ENCODE measurements at regions not wholly inside any gene's neighbourhood (a gene's known extent, or its start where the extent isn't known, plus 50 kb on each side); places are given as distances from the start of the nearest gene placed in this dataset.
"Not testable (repeated sequence)": the region's sequence is repeated elsewhere in the genome, so short reads cannot be mapped to it uniquely, and the experiment has no call there.

DNA sequence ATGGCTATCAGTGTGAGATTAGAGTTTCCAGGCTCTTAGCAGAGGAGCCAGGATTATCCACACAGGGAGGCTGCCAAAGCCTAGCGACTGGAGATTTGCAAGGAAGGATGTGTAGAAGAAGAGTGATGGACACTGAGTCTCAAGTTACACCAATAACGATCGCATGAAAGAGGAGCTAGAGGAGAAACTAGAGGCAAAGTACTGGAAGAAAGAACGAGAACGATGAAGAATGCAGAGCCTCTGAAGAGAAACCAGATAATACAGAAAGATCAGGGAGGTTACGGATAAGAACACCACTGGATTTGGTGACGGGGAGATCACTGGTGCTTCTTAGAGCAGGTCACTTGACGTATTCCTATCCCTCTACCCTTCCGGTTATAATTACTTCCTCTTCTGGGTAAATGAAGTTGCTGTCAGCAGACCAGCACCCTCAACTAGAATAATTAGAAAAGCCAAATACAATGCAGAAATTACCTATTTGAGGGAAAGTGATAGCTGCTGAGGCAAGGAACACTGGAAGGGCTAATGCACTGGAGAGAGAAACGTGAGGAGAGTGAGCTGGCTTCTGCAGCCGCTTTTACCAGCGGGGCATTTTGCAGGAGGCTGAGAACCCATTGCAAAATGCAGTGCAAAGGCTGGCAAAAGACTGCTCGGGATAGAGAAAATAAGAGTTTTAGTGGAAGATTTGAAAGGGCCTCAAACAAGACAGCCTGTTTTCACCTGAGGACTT lies 93.1 kb upstream of the HIF1A start:
- DNase-seq: peak; percentile 67

DNA sequence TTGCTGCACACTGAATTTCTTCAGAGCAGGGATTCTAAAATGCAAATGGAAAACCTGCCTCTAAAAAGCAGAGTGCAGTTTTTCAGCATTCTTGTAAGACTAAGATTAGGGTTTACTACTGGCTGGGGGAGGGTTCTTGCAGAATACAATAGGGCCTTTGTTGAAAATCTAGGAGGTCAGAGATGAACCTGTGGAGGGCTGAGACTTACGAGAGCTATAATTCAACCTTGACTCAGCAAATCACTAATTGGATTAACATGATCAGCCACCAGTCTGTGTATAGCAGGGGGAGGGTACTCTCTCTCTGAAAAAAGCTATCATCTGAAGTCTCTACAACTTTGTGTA lies 92.6 kb upstream of the HIF1A start:
- no peak for DNase-seq

DNA sequence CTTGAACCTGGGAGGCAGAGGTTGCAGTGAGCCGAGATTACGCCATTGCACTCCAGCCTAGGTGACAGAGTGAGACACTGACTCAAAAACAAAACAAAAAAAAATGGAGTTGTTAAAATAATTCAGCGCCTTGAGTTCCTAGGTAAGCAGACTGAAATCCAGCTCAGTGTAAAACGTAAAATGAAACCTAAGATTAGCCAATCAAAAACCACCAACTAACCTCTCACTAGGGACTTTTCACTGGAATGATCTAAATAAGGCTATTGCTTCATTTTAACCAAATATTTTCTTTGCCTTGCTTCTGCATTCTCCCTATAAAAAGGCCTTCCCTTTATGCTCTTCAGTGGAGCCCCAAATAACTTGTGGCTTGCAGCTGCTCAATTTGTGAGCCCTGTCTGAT lies 91.6 kb upstream of the HIF1A start:
- peak; percentile 95 for DNase-seq

DNA sequence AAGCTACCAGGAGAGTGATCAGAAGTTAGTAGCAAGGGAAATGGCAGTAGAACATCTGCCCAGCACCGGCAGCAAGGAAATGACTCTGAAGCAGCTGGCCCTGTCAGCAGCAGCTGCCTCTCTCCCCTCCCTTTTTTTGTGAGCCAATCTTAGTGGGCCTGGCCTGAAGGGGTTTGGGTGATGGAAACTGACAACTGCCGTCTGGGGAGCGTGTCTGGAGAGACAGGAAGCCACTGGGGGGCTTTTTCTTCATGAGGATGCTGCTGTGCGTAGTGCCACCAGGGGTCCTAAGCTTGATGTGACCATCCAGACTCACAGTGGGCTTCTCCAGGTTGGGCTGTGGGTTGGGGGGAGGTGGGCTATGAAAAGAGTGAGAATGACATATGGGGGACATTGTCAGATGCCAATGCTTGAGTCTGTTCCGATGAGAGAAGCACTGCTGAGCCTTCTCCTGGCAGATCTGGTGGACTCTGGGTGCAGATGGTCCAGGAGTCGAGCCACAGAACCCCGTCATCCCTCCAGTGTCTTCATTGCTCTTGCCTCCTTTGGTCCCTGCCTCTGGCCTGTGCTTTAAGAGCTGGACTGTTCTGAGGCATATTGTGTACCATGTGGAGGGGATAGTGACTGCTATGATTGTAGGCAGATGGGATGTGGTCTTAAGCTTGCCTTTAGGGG lies 87.6 kb upstream of the HIF1A start:
- DNase-seq: no peak

DNA sequence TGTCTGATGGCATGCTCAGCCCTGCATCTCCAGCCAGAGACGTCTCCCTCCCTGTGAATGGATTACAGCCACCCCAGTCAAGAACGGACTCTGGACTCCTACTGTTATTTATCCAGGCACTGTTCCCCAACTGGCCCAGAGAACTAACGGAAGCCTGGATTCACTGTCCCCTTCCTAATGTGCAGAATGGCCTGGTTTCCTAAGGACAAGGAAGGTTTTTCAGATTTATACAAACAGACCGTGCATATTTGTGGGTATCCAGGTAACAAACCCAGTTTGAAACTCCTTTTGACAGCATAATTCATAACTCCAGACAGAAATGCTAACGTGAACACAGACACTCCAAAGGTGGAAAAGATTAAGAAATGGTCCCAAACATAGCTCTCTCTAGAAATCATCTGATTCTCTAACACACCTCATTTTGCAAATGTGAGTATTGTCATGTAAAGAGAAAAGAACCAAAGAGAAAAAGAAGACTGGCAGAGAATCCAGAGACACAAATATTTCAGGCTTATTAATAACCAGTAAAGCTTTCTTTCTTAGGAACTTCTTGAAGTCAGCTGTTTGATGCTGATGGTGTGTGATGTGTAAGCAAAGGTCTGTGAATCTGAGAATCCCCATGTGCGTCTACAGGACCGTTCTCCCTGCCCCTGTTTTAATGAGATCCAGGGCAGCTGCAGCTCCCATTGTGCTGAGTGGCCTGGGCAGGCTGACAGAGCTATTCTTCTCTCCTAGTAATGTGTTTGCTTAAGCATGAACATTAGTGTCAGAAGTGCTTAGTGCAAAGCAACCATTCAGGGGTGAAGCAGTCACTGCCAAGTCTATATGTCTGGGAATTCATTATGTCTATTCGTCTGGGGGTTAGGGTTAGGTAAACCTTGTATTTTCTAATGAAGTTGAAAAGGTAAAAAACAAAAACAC lies 86.8 kb upstream of the HIF1A start:
- DNase-seq: no peak

DNA sequence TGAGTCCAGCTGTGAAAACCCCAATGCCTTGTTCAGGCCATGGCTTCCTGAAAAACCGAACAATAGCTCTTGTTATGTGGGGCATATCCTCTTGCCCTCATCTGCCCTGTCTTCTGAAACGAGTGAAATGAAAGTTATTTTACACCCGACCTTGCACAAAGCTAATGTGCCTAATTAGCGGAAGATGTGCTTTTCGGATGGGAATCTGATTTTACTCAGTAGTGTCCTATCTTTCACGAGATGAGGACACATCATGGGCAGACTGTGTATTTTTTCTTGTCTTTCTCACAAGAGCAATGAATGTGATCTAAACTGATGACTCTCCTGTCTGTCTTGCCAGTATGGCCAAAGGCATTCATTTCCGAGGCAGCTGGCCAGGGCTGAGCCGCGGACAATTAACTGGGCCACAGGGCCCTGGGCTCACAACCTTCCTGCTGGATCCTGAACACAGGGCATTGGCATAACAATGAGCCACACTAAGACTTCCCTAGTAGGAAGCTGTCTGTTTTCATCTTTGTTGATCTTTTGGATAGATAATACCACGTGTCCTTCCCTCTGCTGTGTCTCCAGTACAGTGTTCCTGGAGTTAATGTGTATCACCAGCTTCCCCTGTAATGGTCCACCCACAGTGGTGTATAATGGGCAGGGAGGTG lies 86.0 kb upstream of the HIF1A start:
- no peak for DNase-seq

DNA sequence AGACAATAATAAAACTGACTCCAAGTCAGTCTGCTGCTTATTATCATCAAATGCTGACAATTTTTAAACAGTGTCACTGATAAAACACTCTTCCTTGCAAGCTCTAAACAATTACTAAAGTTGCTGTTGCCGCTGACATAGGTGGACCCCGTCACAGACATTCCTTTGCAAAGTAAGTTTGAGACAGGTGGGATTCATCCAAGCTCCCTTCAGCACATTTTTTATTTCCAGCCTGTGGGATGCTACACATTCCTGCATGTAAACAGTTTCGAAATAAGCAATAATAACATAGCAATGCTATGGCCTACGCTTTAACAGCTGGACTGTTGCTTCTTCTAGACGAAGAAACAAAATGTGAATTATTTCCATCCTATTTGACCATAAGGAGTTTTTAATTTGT lies 85.4 kb upstream of the HIF1A start:
- no peak for DNase-seq

DNA sequence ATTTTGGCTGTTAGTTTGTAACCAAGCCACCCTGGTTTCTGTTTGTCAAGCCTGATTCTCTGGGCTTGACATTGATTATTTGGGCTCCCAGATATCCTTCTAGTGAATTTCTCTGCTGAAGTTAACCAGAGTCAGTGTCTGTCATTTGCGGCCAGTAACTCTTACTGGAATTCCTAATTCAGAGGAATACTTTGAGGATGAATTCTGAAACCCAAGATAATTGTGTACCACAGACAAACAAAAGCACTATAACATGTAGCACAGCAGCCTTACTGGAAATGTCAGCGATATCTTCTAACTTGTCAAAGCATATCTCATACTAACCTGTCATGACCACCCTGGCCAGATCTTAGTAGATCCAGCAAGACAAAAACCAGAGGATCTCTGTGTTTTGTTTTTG lies 84.4 kb upstream of the HIF1A start:
- DNase-seq: no peak

DNA sequence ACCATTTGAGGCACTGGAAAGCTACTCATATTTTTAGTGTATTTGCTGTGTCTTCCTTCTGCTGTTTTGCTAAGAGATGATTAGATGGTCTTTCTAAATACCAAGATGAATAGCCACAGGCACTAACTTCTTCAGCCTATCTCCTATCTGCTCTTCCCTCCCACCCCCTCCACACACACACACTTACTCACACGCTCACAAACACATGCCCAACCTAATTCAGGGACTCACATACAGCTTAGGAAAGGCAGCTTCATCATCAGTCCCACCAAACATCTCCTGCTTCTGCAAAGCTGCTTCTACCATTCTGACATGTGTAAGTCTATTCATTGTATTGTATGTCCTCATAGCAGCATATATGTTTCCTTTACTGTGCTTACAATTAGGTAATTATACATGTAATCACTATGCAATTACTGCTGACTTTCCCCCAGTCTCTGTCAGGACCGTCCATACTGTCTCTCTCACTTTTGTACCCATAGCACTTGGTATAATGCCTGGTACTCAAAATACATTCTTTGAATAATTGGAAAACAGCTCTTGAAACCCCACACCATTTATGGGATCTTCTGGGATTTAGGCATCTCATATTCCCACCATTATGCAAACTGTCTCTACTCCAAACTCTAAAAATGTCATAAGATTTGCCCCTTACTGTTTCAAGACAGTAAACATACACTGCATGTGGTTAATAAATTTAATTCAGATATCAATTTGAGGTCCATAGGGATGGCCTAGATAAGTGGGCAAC lies 83.3 kb upstream of the HIF1A start:
- no peak for DNase-seq

DNA sequence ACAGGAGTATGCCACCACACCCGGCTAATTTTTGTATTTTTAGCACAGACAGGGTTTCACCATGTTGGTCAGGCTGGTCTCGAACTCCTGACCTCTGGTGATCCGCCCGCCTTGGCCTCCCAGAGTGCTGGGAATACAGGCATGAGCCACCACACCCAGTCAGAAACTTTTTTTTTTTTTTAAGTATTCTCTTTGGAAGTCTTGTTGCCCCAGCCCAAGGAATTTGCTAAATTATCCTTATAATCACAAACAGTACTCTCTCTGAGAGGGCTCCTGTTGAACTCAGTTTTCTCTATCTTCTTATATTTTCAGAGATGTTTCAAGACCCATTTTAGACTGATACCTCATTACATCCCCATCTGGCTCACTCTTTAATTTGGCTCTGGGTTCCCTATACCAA lies 82.3 kb upstream of the HIF1A start:
- not testable (repeated sequence) for DNase-seq

DNA sequence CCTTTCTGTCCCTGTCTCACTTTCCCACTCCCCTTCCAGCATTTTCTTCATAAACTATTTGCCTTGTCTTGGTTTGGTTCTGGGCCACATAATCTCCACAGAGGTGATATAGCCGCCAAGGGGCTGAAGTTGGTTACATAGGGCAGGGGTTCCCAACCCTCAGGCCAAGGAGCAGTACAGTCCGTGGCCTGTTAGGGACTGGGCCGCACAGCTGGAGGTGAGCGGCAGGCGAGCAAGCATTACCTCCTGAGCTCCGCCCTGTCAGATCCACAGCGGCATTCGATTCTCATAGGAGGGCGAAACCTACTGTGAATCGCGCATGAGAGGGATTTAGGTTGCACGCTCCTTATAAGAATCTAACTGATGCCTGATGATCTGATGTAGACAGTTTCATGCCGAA lies 80.6 kb upstream of the HIF1A start:
- DNase-seq: no peak

DNA sequence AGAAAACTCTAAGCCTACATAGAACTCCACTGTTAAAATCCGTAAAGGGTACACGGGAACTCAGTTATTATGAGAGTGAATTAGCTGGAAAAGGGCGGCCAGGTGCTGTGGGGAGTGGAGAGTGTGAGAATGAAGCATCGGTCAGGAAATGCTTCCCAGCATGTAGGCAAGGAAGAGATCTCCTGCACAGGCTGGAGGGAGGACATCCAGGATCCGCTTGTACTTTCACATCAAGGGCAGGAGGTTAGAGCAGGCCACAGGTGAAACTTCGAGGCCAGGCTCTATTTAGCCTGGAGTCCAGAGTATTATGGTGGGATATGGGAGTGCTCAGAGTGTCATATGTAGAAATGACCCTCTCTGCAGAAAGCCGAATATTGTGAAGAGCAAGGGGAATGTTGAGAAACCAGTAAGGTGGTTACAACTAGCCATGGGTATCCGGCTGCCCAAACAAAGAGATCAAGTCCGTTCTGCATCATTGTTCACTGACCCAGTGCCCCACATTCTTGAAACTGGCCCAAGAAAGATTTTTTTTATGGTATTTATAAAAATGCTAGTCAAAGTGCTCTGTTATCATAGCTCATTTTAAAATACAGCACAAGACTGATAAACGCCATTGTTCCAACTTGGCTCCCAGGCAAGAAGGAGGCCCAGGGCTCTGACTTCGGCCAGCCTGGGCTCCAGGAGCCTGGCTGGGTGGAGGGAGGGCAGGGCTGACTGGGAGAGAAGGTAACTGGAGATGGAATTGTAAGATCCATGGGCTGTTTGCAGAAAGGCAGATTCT lies 79.4 kb upstream of the HIF1A start:
- no peak for DNase-seq

DNA sequence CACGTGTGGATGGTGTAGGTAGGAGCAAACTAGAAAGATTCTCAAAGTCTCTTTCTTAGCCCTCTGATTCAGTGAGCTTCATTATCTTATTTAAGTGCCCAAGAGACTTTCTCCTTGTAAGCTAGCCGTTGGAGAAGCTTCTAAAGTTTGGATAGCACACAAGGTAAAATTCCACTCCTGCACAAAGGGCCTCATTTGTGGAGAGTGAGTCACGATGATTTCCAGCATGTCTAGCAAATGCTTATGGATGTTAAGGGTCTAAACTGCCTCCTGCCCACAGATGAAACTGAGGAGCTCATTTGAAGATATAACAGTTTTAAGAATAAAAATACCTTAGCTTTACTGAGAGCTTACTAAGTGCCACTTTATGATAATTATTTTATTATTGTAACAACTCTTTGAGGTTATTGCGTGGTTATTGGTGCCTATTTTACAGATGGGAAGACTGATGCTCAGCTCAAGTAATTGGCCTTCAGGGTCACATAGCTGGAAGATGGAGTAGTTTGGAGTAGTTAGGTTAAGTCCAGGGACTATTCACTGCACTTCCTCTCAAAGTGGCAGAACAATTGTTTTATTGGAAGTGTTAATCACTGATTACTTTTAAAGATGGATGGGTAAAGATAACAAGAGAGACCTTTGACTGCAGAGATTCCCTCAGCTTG lies 78.7 kb upstream of the HIF1A start:
- DNase-seq: no peak

DNA sequence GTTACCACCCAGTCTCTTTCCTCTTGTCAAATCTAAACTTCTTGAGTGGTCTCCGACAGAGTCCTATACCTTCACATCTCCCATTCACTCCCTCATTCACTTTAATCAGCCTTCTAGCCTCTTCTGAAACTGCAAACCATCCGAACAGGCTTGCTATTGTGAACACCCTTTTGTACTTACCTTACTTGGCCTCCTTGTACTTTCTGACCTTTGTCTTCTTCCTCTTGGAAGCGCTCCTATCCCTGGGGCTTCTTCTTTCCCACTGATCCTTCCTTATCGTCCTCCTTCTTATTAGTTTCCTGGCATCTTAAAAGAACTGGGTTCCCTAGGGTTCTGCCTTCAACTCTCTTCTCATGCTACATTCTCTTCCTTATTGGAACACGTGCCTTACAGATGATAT lies 76.9 kb upstream of the HIF1A start:
- DNase-seq: no peak

DNA sequence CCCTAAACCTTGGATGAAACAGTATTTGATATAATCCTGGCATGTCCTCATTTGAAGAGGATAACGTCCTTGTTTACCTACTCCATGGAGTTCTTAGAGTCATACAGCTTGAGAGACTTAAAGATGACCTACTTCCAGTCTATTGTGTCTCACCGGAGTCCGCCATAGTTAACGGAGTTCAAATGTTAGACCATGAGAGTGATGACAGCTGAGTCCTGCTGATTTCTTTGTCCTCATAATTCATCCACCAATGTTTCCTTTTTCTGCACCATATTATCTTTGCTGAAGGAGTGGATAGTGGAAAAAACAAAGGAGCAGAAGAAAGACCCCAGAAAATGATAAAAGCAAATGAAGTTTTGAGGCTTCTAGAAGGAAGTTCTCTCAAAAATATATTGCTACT lies 75.8 kb upstream of the HIF1A start:
- no peak for DNase-seq

DNA sequence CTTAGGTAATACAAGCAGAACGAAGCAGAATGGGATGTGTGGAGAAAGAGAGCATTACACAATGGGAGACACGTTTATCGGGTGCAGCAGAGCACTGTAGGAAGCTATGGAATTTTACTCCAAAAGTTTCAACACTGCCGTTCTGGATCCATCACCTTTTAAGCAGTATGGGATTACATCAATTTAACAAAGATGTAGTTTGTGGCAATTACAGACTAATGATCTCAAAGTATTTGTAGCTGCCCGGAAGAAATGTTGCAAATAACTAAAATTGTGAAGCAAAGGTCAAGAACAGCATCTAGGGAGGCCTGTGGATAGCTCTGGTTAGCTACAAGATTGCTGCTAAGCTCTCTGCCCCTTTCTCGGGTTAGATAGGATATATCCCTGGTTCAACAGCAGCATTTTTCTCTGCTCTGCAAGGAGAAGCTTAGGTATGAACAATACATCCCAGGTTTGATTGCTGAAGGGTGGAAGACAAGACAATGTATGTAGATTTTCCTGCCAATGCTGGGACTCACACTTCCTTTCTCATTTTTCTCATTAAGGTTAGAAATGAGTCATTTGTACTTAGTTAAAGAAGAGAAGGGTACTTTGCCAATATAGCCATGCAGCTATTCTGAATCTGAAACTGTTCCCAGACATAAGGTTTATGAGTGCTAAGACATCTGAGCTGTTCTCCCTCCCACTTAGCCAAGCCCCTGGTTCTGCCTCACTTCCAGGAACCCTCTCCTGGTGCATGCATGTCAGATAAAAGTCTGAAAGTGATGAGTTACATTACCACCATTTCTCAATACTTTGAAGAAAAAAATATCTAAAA lies 75.0 kb upstream of the HIF1A start:
- DNase-seq: peak; percentile 91

DNA sequence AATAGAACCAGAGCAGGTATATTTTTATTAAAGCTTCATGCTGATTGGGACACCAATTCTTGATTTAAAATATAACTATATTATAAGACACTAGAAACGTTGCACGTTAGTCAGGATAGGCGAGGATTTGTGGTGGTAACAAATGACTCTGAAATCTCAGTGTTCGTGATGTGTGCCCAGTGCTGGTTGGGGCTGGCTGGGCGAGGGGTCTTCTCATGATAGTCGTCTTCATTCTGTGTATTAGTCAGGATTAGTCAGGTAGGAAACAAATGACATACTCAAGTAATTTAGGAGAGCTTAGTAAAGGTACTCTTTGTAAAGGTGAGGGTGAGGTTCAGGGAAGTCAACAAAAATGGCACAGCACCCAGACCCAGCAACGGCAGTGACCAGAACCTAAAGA lies 73.9 kb upstream of the HIF1A start:
- no peak for DNase-seq

DNA sequence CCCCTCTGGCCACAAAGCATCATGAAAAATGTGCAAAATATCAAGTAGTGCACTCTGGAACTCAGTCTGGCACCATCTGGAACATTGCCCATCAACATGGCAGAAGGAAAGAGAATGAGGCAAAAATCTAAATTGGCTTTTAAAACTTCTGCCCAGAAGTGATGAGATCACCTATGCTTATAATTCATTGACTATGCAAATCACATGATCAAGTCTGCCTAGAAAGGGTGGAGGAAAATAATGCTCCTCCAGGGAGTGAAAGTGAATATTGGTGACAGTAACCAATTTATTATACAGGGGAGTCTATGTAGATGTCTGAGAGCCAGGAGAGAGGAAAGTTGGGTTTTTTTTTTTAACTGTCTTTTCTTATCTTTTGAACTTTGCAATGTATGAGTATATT lies 73.3 kb upstream of the HIF1A start:
- no peak for DNase-seq

DNA sequence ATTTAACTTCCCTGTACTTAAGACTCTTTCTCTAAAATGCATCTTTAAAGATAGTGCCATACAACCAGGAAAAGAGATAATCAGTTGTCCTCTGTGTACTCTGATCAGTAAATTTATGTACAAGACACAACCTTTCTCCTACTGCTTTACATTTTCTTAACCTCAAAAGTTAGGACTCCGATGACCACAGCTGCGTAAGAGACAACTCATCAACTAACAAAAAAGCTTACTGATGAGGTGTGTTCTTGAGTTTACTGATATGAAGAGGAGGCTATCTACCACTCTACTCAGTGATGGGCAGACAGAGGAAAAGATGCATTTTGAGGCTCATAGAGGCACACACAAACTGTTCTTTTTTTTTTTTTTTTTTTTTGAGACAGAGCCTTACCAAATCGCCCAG lies 71.4 kb upstream of the HIF1A start:
- no peak for DNase-seq

DNA sequence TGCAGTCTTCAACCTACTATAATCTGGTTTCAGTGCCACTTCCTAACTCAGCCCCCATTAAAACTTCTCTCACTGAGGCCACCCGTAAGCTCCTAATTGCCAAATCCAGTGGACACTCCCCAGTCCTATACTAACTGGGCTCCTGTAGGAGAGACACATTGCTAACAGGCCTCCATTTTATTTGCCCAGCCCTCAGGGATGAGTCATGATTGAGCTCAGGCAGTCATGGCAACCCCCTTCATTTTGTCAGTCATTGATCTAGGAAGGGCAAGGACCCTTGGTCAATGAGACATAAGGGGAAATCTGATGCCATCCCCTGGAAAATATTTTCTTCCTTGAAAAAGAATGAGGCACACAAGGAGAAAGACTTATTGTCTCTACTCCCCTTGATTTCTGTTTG lies 70.1 kb upstream of the HIF1A start:
- peak; percentile 29 for DNase-seq

Data from inflammatory macrophage treated with lipopolysaccharide for 4 hours (primary cell).